Vagina (tissue), 2 donors: ENCODE measurements at regions not wholly inside any gene's neighbourhood (a gene's known extent, or its start where the extent isn't known, plus 50 kb on each side); places are given as distances from the start of the nearest gene placed in this dataset.

ENCODE experiments used
- DNase-seq, 2 donors: peaks; one replicate each; pipeline ENCODE4 v3.0.0-alpha.2; 2017; ENCODE audit errors: extremely low spot score in 2 of 2
- H3K27ac ChIP-seq: fragments of 200-600 bp; sonication (generic); one replicate; pipeline ENCODE4 v1.5.1; 2019
- H3K27me3 ChIP-seq: fragments of 200-600 bp; sonication (generic); one replicate; pipeline ENCODE4 v1.5.1; 2019
- H3K36me3 ChIP-seq, 2 donors: fragments of 200-600 bp; sonication (generic); one replicate each; pipeline ENCODE4 v1.5.1; 2017 to 2019
- H3K4me1 ChIP-seq: fragments of 200-600 bp; sonication (generic); one replicate; pipeline ENCODE4 v1.5.1; 2019
- H3K4me3 ChIP-seq, 2 donors: fragments of 200-600 bp; sonication (generic); 1 replicate in 1 of 2; 2 replicates in 1 of 2; pipeline ENCODE4 v1.5.1; 2016 to 2019
- H3K9me3 ChIP-seq: fragments of 200-600 bp; sonication (generic); one replicate; pipeline ENCODE4 v1.5.1; 2019
- POLR2A ChIP-seq, 2 donors: fragments of 450-650 bp; IDR thresholded peaks; one replicate each; pipeline ENCODE4 v1.6.1; 2017; ENCODE audit warnings: antibody characterized with exemption in 2 of 2, mild to moderate bottlenecking in 2 of 2, moderate library complexity in 2 of 2
- POLR2AphosphoS5 ChIP-seq, 2 donors: sonication (generic); formaldehyde crosslinking; IDR thresholded peaks; one replicate each; pipeline ENCODE4 v1.9.0; 2017; ENCODE audit warnings: antibody characterized with exemption in 2 of 2, mild to moderate bottlenecking in 2 of 2, low read depth in 1 of 2; ENCODE audit not compliant: insufficient read depth in 1 of 2
- intact Hi-C: fragments of 100-400 bp; cut with DNase I; formaldehyde crosslinking; loops from one replicate; pipeline ENCODE4 v1.15.1; 2023
- TF ChIP-seq, protein P1 (sequence below), 3 experiments: fragments of 450-650 bp in 2 of 3; fragments of 200-600 bp in 1 of 3; sonication (generic) in 1 of 3; IDR thresholded peaks; one replicate each; pipeline ENCODE4 v1.5.1; 2017 to 2019; ENCODE audit warnings: antibody characterized with exemption in 3 of 3, mild to moderate bottlenecking in 2 of 3, moderate library complexity in 2 of 3

DNA sequence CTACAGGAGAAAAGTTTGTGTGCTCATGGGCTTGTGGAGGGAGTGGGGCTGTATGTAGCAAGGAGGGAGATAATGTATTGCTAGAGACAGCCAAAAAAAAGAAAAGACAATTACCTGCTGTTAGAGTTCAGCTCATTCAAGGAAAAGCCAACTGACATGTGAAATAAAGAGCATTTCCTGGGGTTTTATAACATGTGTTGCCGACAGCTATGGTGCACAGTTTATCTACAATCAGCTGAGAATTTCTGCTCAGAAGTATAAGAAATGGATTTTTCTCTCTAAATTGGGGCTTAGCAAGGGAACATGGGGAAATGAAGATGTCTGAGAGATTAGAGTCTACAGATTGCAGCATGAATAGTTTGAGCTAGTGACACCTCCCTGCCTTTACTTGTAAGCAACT is 674.1 kb downstream of the SUCLG1 start:
- no peak overlapping the region for H3K4me3 ChIP-seq
- H3K36me3 ChIP-seq, result no peaks in the 10 kb centered on the region
- H3K27ac ChIP-seq, result no peak overlapping the region
- no peaks in the 10 kb centered on the region for H3K4me1 ChIP-seq
- intact Hi-C loops, result no loop called here
- DNase-seq, result no peak
- no peak for TF ChIP-seq POLR2A (IDR thresholded peaks at IDR 0.05)
- TF ChIP-seq POLR2AphosphoS5 (IDR thresholded peaks at IDR 0.05; ENCODE audit: insufficient read depth in 1 of 2, low read depth in 1 of 2), result no peak
- TF ChIP-seq, protein P1, sequence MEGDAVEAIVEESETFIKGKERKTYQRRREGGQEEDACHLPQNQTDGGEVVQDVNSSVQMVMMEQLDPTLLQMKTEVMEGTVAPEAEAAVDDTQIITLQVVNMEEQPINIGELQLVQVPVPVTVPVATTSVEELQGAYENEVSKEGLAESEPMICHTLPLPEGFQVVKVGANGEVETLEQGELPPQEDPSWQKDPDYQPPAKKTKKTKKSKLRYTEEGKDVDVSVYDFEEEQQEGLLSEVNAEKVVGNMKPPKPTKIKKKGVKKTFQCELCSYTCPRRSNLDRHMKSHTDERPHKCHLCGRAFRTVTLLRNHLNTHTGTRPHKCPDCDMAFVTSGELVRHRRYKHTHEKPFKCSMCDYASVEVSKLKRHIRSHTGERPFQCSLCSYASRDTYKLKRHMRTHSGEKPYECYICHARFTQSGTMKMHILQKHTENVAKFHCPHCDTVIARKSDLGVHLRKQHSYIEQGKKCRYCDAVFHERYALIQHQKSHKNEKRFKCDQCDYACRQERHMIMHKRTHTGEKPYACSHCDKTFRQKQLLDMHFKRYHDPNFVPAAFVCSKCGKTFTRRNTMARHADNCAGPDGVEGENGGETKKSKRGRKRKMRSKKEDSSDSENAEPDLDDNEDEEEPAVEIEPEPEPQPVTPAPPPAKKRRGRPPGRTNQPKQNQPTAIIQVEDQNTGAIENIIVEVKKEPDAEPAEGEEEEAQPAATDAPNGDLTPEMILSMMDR (IDR thresholded peaks at IDR 0.05), result no peak
- no peaks in the 10 kb centered on the region for H3K27me3 ChIP-seq
- no peaks in the 10 kb centered on the region for H3K9me3 ChIP-seq

DNA sequence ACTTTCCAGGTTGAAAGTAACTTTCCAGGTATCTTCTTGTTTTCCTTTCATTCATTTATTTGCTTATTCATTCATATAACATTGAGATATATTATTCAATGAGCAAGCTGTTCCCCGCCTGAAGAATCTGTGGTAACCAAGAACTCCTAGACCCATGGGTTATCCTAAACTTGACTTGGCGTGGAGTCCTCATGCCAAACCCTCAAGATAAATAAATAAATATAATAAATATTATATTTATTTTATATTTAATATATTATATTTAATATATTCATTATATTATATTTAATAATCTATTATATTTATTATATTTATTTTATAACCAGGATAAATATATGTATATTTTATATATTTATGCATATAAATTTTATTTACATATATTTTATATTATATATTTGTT is 674.8 kb downstream of the SUCLG1 start:
- H3K27me3 ChIP-seq, result no peaks in the 10 kb centered on the region
- no peak for DNase-seq
- H3K9me3 ChIP-seq, result no peaks in the 10 kb centered on the region
- H3K27ac ChIP-seq, result no peak overlapping the region
- intact Hi-C loops, result no loop called here
- TF ChIP-seq, protein P1 (IDR thresholded peaks at IDR 0.05), result no peak
- no peak for TF ChIP-seq POLR2AphosphoS5 (IDR thresholded peaks at IDR 0.05; ENCODE audit: insufficient read depth in 1 of 2, low read depth in 1 of 2)
- no peak for TF ChIP-seq POLR2A (IDR thresholded peaks at IDR 0.05)
- H3K36me3 ChIP-seq, result no peaks in the 10 kb centered on the region
- no peak overlapping the region for H3K4me3 ChIP-seq
- no peaks in the 10 kb centered on the region for H3K4me1 ChIP-seq

DNA sequence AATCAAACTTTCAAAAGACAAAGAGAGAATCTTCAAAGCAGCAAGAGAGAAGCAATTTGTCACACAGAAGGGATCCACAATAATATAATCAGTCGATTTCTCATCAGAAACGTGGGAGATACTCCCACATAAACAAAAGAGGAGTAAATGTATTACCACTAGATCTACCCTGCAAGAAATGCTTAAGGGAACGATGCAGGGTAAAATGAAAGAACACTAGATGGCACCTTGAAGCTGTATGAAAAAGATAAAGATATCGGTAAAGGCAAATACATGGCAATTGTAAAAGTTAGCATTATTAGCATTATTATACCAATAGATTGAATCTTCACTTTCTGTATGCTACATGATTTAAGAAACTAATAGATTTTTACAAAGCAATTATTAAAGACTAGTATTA is 677.0 kb downstream of the SUCLG1 start:
- intact Hi-C loops, result no loop called here
- Histone ChIP-seq H3K27me3 (no peaks in the 10 kb centered on the region), H3K27ac (no peak overlapping the region)

DNA sequence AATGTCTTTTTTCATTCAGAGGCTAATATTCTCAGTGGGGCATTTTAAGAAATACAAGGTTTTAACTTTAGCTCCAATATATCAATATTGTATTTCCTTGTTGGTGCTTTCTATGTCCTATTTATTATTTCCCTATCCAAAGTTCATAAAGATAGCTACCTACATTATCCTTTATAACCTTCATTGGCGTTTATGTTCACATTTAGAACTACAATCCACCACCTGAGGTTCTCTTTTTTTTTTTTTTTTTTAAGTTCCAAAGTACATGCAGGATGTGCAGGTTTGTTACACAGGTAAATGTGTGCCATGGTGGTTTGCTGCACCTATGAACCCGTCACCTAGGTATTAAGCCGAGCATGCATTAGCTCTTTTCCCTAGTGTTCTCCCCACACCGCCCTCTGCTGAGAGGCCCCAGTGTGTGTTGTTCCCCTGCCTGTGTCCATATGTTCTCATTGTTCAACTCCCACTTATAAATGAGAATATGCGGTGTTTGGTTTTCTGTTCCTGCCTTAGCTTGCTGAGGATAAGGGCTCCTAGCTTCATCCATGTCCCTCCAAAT is 694.6 kb downstream of the SUCLG1 start:
- intact Hi-C loops, result no loop called here
- Histone ChIP-seq H3K4me1 (no peaks in the 10 kb centered on the region), H3K9me3 (no peaks in the 10 kb centered on the region), H3K36me3 (no peaks in the 10 kb centered on the region), H3K27me3 (no peaks in the 10 kb centered on the region), H3K4me3 (no peak overlapping the region), H3K27ac (no peak overlapping the region)
- TF ChIP-seq POLR2A (IDR thresholded peaks at IDR 0.05) (no peak), POLR2AphosphoS5 (IDR thresholded peaks at IDR 0.05; ENCODE audit: insufficient read depth in 1 of 2, low read depth in 1 of 2) (no peak)
- TF ChIP-seq, protein P1 (IDR thresholded peaks at IDR 0.05), result no peak
- no peak for DNase-seq

More for the DNA sequence above, 677.0 kb downstream of the SUCLG1 start:
- H3K9me3 ChIP-seq, result no peaks in the 10 kb centered on the region
- no peaks in the 10 kb centered on the region for H3K36me3 ChIP-seq
- no peak overlapping the region for H3K4me3 ChIP-seq
- H3K4me1 ChIP-seq, result no peaks in the 10 kb centered on the region
- DNase-seq, result no peak
- TF ChIP-seq, protein P1 (IDR thresholded peaks at IDR 0.05), result no peak
- no peak for TF ChIP-seq POLR2AphosphoS5 (IDR thresholded peaks at IDR 0.05; ENCODE audit: insufficient read depth in 1 of 2, low read depth in 1 of 2)
- TF ChIP-seq POLR2A (IDR thresholded peaks at IDR 0.05), result no peak

DNA sequence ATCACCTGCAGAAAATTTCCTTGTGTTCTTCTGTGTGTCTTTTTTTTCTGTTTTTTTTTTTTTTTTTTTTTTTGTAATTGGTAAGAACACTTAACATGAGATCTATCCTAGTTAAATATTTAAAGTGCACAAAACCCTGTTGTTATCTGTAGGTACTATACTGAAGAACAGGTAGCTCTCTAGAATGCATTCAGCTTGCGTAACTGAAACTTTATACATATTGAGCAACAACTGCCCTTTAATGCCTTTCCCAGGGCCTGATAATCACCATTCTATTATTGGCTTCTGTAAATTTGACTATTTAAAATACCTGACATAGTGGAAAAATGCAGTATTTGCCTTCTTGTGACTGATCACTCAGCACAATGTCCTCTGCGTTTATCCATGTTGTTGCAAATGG is 701.8 kb downstream of the SUCLG1 start:
- intact Hi-C loops, result no loop called here
- no peak overlapping the region for H3K27ac ChIP-seq
- DNase-seq, result no peak

More for the DNA sequence above, 701.8 kb downstream of the SUCLG1 start:
- H3K4me1 ChIP-seq, result no peaks in the 10 kb centered on the region
- no peak for TF ChIP-seq POLR2AphosphoS5 (IDR thresholded peaks at IDR 0.05; ENCODE audit: insufficient read depth in 1 of 2, low read depth in 1 of 2)
- TF ChIP-seq, protein P1 (IDR thresholded peaks at IDR 0.05), result no peak
- TF ChIP-seq POLR2A (IDR thresholded peaks at IDR 0.05), result no peak
- H3K4me3 ChIP-seq, result no peak overlapping the region
- H3K36me3 ChIP-seq, result no peaks in the 10 kb centered on the region
- no peaks in the 10 kb centered on the region for H3K27me3 ChIP-seq
- no peaks in the 10 kb centered on the region for H3K9me3 ChIP-seq
